Activated CD8-positive, alpha-beta memory T cell treated with anti-CD3 and anti-CD28 coated beads for 24 hours (primary cell): ENCODE measurements at regions not wholly inside any gene's neighbourhood (a gene's known extent, or its start where the extent isn't known, plus 50 kb on each side); places are given as distances from the start of the nearest gene placed in this dataset.

Source experiments
- DNase-seq: peaks from one replicate; pipeline ENCODE4 v3.0.0-alpha.2; 2020

- no peak for DNase-seq
Measured at GRCh38 chr2:236693531-236693930, 123.9 kb downstream of the ACKR3 start.

- no peak for DNase-seq
Measured at GRCh38 chr2:236694146-236694888, 124.7 kb downstream of the ACKR3 start.

- no peak for DNase-seq
Measured at GRCh38 chr2:236696834-236697233, 127.2 kb downstream of the ACKR3 start.

DNA sequence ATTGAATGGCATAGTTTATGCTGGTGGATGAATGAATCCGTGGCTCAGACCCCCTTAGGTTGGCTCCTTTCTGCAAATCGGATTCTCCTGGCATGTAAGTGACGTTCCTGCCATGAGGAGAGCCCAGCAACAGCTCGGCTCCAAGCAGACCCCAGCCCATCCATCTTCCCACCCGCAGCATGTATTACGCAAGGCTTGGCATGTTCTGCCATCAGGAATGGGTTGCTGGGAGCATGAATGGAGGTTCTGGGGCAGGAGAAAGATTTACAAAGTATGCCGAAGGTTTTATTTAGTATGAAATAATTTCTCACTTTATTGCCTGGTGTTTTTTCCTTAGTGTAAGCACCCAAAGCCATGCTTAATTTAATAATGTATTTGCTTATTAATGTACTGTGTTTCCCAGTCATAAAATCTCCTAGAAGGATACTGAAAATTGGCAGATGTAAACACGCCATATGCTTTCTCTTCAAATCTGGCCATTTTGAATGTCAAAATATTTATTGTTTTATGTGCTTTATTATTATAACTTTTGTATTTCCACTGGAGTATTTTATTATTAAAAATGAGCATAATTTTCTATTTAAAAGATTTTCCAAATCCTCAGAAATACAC is 128.5 kb downstream of the ACKR3 start:
- DNase-seq: no peak

DNA sequence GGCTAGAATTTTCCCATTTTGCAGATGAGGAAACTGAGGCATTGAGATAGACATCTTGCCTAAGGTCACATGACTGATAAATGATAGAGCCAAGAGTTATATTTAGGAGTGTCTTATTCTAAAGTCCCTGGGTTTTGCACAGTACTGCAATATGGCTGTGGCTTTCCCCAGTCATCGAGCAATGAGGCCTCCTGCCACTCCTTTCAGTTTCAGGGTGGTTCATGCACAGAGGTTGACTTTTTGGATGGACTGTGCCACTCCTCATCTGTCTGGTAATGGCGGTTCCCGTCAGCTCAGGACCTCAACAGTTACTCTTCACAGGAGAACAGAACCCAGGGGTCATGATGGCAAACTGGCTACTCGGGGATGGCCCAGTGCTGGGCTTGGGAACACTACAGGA is 131.1 kb downstream of the ACKR3 start:
- DNase-seq: no peak

- no peak for DNase-seq
Measured at GRCh38 chr2:236702657-236703372, 133.2 kb downstream of the ACKR3 start.

GRCh38 chr2:236703373-236703709 is 133.7 kb downstream of the ACKR3 start:
- no peak for DNase-seq

- DNase-seq: no peak
Measured at GRCh38 chr2:236703906-236704305, 134.3 kb downstream of the ACKR3 start.

- no peak for DNase-seq
Measured at GRCh38 chr2:236704887-236705286, 135.3 kb downstream of the ACKR3 start.

DNA sequence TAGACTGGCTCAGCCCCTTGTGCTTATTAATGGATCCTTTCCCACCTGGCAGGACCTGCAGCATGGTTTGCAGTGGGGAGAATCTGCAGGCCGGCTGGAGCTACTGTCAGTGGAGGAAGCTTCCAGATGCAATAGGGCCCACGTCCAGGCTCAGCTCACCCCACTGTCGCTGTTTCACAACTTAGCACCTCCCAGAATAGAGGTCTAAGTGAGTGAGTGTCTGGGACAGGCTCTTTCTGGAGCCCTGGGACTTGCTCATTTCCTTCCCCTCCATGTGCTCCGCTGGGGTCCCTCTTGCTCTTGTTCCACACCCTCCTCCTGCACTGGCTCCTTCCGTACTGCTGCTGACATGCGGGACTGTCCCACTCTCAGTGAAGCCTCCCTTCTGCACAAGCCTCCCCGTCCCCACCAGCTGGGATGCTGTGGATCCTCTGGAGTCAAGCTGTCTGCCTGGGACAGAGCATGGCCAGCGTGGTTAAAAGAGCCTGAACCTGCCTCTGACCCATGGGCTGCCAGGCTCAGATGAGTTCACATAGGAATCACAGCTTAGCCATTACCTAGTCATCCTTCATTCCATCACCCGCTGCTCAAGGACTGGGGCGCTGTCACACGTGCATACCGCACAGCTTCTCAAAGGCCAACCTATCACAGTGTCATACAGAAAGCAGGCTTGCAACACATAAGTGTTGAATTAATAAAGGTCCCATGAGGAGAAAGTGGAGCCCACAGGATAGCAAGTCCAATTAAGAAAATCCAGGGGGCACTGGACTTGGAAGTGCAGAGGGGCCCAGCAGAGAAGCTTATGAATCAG is 135.9 kb downstream of the ACKR3 start:
- DNase-seq: no peak

GRCh38 chr2:236706288-236706687 is 136.7 kb downstream of the ACKR3 start:
- no peak for DNase-seq

DNA sequence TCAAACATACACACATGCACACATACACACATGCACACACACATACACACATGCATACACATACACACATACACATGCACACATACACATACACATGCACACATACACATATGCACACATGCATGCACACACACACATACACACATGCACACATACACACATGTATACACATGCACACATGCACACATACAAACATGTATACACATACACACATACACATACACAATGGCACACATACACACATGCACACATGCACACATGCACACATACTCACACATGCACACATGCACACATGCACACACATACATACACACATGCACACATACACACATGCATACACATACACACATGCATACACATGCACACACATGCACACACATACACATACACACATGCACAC is 137.2 kb downstream of the ACKR3 start:
- no peak for DNase-seq

GRCh38 chr2:236711440-236711839 is 141.8 kb downstream of the ACKR3 start:
- DNase-seq: no peak

DNA sequence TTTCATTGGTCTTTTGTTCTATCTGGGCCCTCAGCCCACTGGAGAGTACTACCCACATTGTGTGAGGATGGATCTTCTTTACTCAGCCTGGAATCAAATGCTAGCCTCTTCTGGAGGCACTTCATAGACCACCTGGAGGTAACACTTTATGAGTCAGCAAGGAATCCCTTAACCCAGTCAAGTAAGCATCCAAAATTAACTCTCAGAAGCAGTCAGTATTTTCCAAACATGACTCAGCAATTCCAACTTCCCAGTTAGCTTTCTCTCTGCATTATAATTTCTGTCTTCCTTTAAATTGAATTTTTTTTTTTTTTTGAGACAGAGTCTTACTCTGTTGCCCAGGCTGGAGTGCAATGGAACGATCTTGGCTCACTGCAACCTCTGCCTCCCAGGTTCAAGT is 142.7 kb downstream of the ACKR3 start:
- DNase-seq: no peak

DNA sequence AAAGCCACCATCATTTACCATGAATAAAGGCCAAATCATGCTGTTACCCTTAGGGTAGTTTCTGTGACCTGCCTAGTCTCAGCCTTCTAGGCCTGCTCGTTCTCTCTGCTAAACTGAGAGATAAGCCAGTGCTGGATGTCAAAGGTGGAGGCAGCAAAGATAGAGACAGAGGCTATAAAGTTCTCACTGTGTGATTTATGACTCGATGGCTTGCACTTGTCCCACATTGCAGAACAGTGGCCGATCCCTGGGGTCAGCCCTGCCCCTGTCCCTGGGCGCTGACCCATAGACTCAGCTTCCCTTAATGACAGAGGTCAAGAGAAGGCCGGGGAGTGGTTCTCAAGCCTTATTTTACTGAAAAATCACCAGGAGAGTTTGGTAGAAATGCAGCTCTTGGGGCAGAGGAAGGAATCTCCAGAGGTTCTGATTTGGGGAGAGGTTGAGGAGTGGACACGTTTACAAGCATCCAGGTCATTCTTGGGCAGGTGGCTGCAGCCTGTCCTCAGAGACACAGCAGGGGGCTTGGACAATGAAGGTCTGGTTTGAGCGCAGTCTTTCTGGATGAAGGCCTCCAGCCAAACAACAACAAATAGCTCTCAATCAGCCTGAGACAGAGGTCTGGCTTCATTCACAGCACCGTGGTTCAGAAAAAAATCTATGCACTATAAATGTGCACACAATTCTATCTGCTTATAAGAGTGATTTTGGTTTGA is 143.5 kb downstream of the ACKR3 start:
- DNase-seq: no peak

DNA sequence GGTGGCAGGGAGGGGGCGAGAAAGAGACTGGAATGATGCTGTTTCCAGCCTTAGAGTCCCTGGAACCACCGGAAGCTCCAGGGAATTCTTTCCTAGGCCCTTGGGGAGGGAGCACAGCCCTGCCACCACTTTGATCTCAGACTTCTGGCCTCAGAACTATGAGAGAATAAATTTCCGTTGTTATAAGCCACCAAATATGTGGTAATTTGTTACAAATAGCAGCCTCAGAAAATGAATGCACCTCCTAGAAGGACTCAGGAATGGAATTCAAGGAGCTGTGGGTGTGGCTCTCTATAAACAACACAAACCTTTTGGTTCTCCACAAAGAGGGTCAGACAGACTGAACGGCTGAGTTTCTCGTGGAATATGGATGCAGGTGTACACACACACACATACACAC is 144.5 kb downstream of the ACKR3 start:
- DNase-seq: no peak

GRCh38 chr2:236715077-236715476 is 145.5 kb downstream of the ACKR3 start:
- no peak for DNase-seq

DNA sequence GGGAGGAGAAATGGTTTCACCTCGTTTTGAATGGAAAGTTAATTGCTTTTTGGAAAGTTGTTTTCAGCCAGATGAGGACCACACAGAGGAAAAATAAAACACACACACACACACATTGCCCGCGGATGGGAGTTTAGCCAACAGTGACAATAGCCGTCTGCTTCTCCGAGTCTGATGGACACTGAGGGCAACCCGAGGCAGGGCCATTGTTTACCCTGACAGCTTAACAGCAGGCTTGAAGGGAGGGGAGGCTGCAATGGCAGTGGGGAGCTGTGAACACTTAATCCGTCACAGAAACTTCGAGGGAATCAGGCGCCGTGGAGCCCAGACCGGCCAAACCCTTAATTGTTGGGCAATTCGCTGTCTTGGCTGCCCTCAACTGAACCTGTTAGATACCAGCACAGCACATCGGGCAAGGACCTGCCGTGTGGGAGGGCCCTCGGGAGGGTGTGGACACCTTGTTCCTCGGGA is 145.9 kb downstream of the ACKR3 start:
- no peak for DNase-seq

DNA sequence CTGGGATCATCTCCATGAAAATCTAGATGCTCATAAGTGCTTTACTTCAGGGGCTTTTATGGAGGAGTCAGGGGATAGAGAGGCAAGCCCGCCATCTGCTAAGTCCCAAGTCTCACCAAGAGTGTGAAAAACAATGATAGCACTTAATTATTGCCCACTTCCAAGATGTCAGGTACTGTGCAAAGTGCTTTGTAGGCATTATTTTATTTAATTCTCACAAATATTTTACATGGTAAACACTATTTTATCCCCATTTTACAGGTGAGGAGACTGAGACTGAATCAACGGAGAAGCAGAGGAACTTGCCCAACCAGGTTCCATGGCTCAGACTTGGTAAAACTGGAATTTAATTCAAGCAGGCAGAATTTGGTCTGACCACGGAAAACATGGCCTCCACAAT is 147.5 kb downstream of the ACKR3 start:
- no peak for DNase-seq

DNA sequence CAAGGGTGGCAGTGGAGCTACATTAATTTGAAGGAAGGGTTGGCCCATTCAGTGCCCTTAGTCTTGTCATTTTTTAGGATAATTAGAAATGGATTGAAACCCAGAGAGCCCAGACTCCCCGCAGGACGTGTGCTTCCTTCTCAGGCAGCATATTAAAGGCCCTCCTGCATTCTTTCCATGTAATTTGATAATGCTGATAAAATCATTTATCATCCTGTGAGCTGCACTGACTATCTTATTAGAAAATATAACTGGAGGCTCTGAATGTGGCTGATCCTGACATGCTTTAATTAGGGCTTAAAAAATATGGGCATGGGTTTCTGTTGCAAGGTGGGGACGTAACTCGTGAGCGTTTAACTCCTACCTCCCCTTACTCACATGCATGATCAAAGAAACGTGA is 148.1 kb downstream of the ACKR3 start:
- no peak for DNase-seq

DNA sequence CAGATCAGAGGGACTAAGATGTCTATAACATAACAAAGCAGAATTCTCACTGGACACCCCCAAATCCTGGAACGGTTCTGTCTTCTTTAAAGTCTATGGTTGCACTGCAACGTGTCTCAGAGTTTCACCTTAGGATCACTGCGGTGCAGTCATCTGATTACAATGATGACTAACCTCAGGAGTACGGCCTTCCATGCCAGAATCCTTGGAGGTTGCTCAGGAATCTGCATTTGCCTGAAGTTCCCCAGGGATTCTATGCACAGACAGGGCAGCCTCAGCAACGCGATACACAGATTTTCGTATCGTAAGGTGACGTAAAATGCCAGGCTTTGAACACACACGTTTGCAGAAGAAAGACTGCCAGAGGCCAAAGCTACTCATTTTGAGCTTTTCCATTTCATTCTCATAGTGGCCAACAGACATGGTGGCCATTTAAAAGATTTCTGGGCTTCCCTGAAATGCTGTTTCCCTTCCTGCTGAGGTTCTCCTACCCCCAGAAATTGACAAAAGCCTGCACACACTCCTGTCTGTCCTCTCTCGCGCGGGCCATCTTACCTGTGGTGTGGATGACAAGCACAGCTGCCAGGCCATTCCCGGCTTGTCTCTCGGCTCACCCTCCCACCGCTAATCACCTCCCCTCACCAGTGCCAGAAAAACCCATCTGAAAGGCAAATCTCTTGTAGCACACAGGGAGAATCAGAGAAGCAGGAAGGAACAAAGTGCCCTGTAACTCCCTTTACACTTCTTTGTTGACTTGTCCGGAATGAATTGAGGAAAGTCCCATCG is 148.8 kb downstream of the ACKR3 start:
- no peak for DNase-seq

DNA sequence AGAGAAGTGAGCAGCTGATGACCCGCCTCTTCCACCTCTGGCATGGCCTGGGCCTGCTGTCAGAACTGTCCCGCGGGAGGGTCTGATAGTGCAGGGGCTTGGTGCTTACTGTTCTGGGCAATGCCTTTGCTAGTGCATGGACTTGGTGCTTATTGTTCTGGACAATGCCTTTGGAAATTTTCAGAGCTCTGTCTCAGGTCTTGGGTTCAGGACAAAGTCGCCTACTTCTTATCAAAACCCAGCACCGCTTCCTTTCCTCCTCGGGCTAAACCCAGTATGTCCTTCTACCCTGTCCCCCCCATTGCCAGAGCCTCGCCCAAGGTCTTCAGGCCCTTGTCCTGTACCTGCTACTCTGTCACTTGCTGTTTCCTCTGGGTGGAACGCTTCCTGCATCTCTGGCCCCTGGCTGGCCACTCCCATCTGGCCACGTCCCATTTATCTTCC is 149.6 kb downstream of the ACKR3 start:
- no peak for DNase-seq
